ENCODE measurements at regions not wholly inside any gene's neighbourhood (a gene's known extent, or its start where the extent isn't known, plus 50 kb on each side); places are given as distances from the start of the nearest gene placed in this dataset.

DNA sequence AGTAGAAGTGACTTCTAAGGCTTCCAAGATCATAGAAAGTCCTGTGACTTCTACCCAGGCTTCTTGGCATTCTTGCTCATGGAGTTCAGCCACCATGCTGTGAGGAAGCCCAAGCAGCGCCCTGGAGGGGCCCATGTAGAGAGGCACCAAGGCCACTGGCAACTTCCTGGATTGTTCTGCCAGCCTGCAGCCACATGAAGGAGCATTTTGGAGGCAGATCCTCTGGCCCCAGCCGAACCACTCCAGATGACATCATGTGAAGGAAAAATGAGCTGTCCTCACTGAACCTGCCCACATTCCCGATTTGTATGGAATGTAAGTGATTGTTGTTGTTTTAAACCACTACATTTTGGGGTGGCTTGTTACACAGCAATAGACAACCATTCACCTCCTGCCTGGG, 51.5 kb upstream of the MNX1 start:
- Histone ChIP-seq H3K36me3 (no peaks in the 10 kb centered on the region), H3K9ac (no peak overlapping the region), H3K4me3 (no peak overlapping the region), H3F3A (ENCODE audit: low read depth) (no peaks in the 10 kb centered on the region), H3K9me3 (ENCODE audit: low read depth) (no peaks in the 10 kb centered on the region), H3K27me3 (peaks cover 13% of the 10 kb centered on the region), H3K79me2 (ENCODE audit: low read depth) (no peaks in the 10 kb centered on the region), H3K27ac (no peak overlapping the region), H3K4me2 (no peak overlapping the region), H4K20me1 (ENCODE audit: low read depth) (no peaks in the 10 kb centered on the region), H3K4me1 (no peaks in the 10 kb centered on the region), H2AFZ (replicated peaks) (no peak overlapping the region)
- no peak overlapping the region for H3K27ac Mint-ChIP-seq
- H3K36me3 Mint-ChIP-seq = no peaks in the 10 kb centered on the region
- H3K9me3 Mint-ChIP-seq = peaks cover 14% of the 10 kb centered on the region
- no peak overlapping the region for H3K4me3 Mint-ChIP-seq
- peaks cover 10% of the 10 kb centered on the region for H3K27me3 Mint-ChIP-seq (ENCODE audit: insufficient read depth, low read depth)
- no peak for DNase-seq (ENCODE audit: low spot score)
- no peaks in the 10 kb centered on the region for H3K4me1 Mint-ChIP-seq
- TF ChIP-seq, protein P1, sequence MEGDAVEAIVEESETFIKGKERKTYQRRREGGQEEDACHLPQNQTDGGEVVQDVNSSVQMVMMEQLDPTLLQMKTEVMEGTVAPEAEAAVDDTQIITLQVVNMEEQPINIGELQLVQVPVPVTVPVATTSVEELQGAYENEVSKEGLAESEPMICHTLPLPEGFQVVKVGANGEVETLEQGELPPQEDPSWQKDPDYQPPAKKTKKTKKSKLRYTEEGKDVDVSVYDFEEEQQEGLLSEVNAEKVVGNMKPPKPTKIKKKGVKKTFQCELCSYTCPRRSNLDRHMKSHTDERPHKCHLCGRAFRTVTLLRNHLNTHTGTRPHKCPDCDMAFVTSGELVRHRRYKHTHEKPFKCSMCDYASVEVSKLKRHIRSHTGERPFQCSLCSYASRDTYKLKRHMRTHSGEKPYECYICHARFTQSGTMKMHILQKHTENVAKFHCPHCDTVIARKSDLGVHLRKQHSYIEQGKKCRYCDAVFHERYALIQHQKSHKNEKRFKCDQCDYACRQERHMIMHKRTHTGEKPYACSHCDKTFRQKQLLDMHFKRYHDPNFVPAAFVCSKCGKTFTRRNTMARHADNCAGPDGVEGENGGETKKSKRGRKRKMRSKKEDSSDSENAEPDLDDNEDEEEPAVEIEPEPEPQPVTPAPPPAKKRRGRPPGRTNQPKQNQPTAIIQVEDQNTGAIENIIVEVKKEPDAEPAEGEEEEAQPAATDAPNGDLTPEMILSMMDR (IDR thresholded peaks at IDR 0.05) = no peak
- TF ChIP-seq EZH2phosphoT487 (IDR thresholded peaks at IDR 0.05) = no peak
- TF ChIP-seq EZH2 (IDR thresholded peaks at IDR 0.05) = no peak

DNA sequence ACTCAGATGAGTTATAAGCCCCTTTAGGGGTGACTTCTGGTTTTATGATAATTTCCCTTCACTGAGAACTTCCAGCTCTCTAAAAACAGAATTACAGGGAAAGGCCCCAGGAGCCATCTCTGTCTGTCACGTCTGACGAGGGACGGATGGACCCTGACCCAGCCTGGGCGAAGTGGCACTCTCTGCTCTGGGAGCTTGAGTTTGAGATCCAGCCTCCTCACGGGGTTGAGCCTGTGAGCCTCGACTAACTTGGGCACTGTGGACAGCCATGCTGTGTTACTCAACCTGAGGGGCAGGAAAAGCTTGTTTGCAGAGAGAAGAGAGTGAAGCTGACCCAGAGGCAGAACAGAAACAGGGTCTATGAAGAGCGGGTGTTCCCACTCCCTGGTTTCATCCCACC, 54.6 kb upstream of the MNX1 start:
- Mint-ChIP-seq H3K27me3 (ENCODE audit: insufficient read depth, low read depth) (peaks cover 9% of the 10 kb centered on the region), H3K27ac (no peak overlapping the region), H3K9me3 (peaks cover 16% of the 10 kb centered on the region), H3K4me1 (no peaks in the 10 kb centered on the region), H3K36me3 (no peaks in the 10 kb centered on the region), H3K4me3 (no peak overlapping the region)
- H3K9ac ChIP-seq = no peak overlapping the region
- H3K27me3 ChIP-seq = peaks cover 40% of the 10 kb centered on the region
- H3K27ac ChIP-seq = no peak overlapping the region
- no peaks in the 10 kb centered on the region for H3K9me3 ChIP-seq (ENCODE audit: low read depth)
- H3K4me3 ChIP-seq = no peak overlapping the region
- no peak overlapping the region for H3K4me2 ChIP-seq
- H3K36me3 ChIP-seq = no peaks in the 10 kb centered on the region
- H3K79me2 ChIP-seq (ENCODE audit: low read depth) = no peaks in the 10 kb centered on the region
- TF ChIP-seq EZH2phosphoT487 (IDR thresholded peaks at IDR 0.05) = no peak
- TF ChIP-seq EZH2 (IDR thresholded peaks at IDR 0.05) = no peak
- TF ChIP-seq, protein P1 (IDR thresholded peaks at IDR 0.05) = no peak
- no peak overlapping the region for H2AFZ ChIP-seq (replicated peaks)
- no peak for DNase-seq (ENCODE audit: low spot score)
- H3F3A ChIP-seq (ENCODE audit: low read depth) = no peaks in the 10 kb centered on the region
- H4K20me1 ChIP-seq (ENCODE audit: low read depth) = no peaks in the 10 kb centered on the region
- H3K4me1 ChIP-seq = no peaks in the 10 kb centered on the region

DNA sequence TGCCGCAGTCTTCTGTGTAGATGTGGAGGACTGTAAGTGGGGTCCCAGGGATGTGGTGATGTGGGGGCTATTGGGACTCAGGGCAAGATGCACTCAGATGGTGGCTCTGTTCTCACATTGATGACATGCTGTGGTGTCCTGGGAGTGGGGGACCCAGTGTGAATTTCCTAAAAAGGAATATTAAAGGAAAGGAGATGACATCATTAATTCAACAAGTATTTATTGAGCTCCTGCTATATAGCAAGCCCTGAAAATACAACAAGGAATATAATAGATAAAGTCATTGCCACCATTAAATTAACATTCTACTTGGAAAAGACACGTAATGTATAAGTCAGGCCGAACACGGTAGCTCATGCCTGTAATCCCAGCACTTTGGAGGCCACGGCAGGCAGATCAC, 61.9 kb upstream of the MNX1 start:
- DNase-seq (ENCODE audit: low spot score) = no peak
- no peaks in the 10 kb centered on the region for H3K4me1 ChIP-seq
- H3F3A ChIP-seq (ENCODE audit: low read depth) = no peaks in the 10 kb centered on the region
- H3K36me3 ChIP-seq = no peaks in the 10 kb centered on the region
- no peak overlapping the region for H2AFZ ChIP-seq (replicated peaks)
- no peaks in the 10 kb centered on the region for H3K36me3 Mint-ChIP-seq
- peaks cover 10% of the 10 kb centered on the region for H3K27me3 Mint-ChIP-seq (ENCODE audit: insufficient read depth, low read depth)
- no peak overlapping the region for H3K4me2 ChIP-seq
- H3K9me3 ChIP-seq (ENCODE audit: low read depth) = no peaks in the 10 kb centered on the region
- H3K4me3 Mint-ChIP-seq = no peak overlapping the region
- H3K27ac Mint-ChIP-seq = no peak overlapping the region
- TF ChIP-seq, protein P1 (IDR thresholded peaks at IDR 0.05) = no peak
- TF ChIP-seq EZH2 (IDR thresholded peaks at IDR 0.05) (no peak), EZH2phosphoT487 (IDR thresholded peaks at IDR 0.05) (no peak)
- peaks cover 70% of the 10 kb centered on the region for H3K27me3 ChIP-seq
- no peak overlapping the region for H3K4me3 ChIP-seq
- H3K27ac ChIP-seq = no peak overlapping the region
- peaks cover 6% of the 10 kb centered on the region for H3K9me3 Mint-ChIP-seq
- H3K79me2 ChIP-seq (ENCODE audit: low read depth) = no peaks in the 10 kb centered on the region
- no peak overlapping the region for H3K9ac ChIP-seq
- no peaks in the 10 kb centered on the region for H3K4me1 Mint-ChIP-seq
- H4K20me1 ChIP-seq (ENCODE audit: low read depth) = no peaks in the 10 kb centered on the region

Data from neural progenitor cell (in vitro differentiated cells).